GM21619 (cell line): ENCODE measurements at regions not wholly inside any gene's neighbourhood (a gene's known extent, or its start where the extent isn't known, plus 50 kb on each side); places are given as distances from the start of the nearest gene placed in this dataset.

Experiments
- ATAC-seq: cut with Tn5 transposase; IDR thresholded peaks from one replicate; pipeline ENCODE4 v1.9.1; 2021; ENCODE audit not compliant: unreplicated experiment

DNA sequence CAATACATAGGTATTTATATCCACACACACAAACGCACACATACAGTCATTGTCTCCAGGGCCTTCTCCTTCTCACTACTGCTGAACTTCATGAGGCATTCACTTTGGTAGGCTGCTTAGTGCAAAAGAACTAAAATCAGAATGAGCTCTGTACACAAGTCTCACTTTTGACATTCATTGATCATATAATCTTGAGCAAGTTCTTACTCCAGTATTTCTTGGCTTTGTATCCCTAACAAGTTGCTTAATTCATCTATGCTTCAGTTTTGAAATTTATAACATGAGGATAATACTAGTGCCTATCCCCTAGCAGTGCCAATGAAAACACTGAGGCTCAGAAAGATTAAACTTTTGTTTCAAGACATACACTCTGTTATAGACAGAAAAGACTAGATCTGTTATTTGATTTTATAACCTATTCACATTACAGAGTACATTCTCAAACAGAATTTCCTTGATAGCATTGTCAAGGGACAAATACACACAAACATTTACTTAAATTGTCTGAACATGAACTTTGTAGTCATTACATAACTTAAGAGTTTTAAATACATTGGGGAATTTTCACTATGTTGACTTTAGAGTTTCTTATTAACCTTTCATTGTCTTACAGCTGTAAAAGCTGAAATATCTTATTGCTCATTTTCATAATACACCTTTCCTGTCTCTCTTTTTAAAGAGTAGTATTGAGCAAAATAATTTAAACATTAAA, 55.0 kb upstream of the SI start:
- ATAC-seq, result peak; percentile 59

DNA sequence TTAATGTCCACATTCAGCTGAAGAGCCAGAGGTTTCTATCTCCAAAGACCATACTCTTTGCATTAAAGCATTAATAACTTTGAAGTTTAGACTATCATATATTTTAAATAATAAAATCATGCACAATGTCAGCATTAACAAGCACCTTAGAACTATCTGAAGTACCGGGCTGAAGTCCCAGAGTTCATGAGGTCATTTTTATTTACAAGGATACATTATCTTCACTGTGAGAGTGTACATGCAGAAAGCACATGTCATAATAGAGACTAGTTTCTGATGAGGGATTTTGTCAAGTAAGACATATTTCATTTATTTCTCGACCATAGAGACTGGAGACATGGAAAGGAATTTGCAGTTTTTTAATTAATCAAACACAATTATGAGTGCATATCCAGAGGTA, 52.4 kb upstream of the SI start:
- no peak for ATAC-seq

GRCh38 chr3:165128544-165128943, 50.2 kb upstream of the SI start:
- ATAC-seq, result no peak
